Keratinocyte (primary cell): ENCODE measurements at regions not wholly inside any gene's neighbourhood (a gene's known extent, or its start where the extent isn't known, plus 50 kb on each side); places are given as distances from the start of the nearest gene placed in this dataset.

Source experiments
- DNase-seq: peaks from one replicate; pipeline ENCODE4 v3.0.0-alpha.2; 2011; ENCODE audit warnings: low read depth, missing footprints, low spot score
- FAIRE-seq: peaks from 2 replicates; lab custom pipeline; 2011; peaks lifted over from hg19 to GRCh38; lab: Jason Lieb, UNC
- H2AFZ ChIP-seq: 2 replicates; pipeline ENCODE4 v1.6.0; 2012; ENCODE audit warnings: low read length, control low read depth, inconsistent platforms; ENCODE audit not compliant: control insufficient read depth
- H3K27ac ChIP-seq: 2 replicates; pipeline ENCODE4 v1.5.1; 2011; ENCODE audit warnings: low read length; ENCODE audit not compliant: control insufficient read depth, insufficient read depth
- H3K27me3 ChIP-seq: 3 replicates; pipeline ENCODE4 v1.6.0; 2011; ENCODE audit warnings: low read length; ENCODE audit not compliant: control insufficient read depth, insufficient read depth; ENCODE audit errors: extremely low read depth
- H3K36me3 ChIP-seq, 2 experiments: 2 replicates in 1 of 2; 3 replicates in 1 of 2; pipeline ENCODE4 v1.5.1; 2011; ENCODE audit warnings: low read length in 2 of 2, mild to moderate bottlenecking in 1 of 2; ENCODE audit not compliant: control insufficient read depth in 2 of 2, insufficient read depth in 2 of 2; ENCODE audit errors: extremely low read depth in 1 of 2
- H3K4me1 ChIP-seq: 3 replicates; pipeline ENCODE4 v1.5.1; 2011; ENCODE audit warnings: low read length; ENCODE audit not compliant: control insufficient read depth, insufficient read depth; ENCODE audit errors: extremely low read depth
- H3K4me2 ChIP-seq: 3 replicates; pipeline ENCODE4 v1.6.0; 2011; ENCODE audit warnings: low read depth, low read length; ENCODE audit not compliant: control insufficient read depth, insufficient read depth; ENCODE audit errors: extremely low read depth
- H3K4me3 ChIP-seq, 3 experiments: fragments of 200-600 bp in 1 of 3; sonication (generic) in 1 of 3; 2 replicates in 2 of 3; 3 replicates in 1 of 3; pipeline ENCODE4 v1.5.1; 2011 to 2016; ENCODE audit warnings: low read length in 3 of 3, mild to moderate bottlenecking in 3 of 3, control low read depth in 2 of 3, inconsistent platforms in 1 of 3, low read depth in 1 of 3, mixed read lengths in 1 of 3, mixed run types in 1 of 3, moderate library complexity in 1 of 3; ENCODE audit not compliant: control insufficient read depth in 2 of 3, insufficient read depth in 2 of 3; ENCODE audit errors: extremely low read depth in 1 of 3
- H3K79me2 ChIP-seq: 2 replicates; pipeline ENCODE4 v1.6.0; 2012; ENCODE audit warnings: low read length; ENCODE audit not compliant: control insufficient read depth, insufficient read depth
- H3K9ac ChIP-seq: 3 replicates; pipeline ENCODE4 v1.6.0; 2011; ENCODE audit warnings: low read length; ENCODE audit not compliant: control insufficient read depth, insufficient read depth; ENCODE audit errors: extremely low read depth
- H3K9me1 ChIP-seq: 3 replicates; pipeline ENCODE4 v1.6.0; 2011; ENCODE audit warnings: low read length; ENCODE audit not compliant: control insufficient read depth, insufficient read depth; ENCODE audit errors: extremely low read depth
- H3K9me3 ChIP-seq: 2 replicates; pipeline ENCODE4 v1.5.1; 2012; ENCODE audit warnings: low read depth, low read length; ENCODE audit not compliant: control insufficient read depth
- H4K20me1 ChIP-seq: 3 replicates; pipeline ENCODE4 v1.6.0; 2011; ENCODE audit warnings: low read length; ENCODE audit not compliant: control insufficient read depth, insufficient read depth; ENCODE audit errors: extremely low read depth
- CTCF ChIP-seq, 3 experiments: IDR thresholded peaks in 1 of 3; conservative IDR thresholded peaks in 1 of 3; optimal IDR thresholded peaks in 1 of 3; 2 replicates in 2 of 3; 3 replicates in 1 of 3; pipeline versions ENCODE3 to v1.5.1; 2011; ENCODE audit warnings: low read length in 3 of 3, mild to moderate bottlenecking in 3 of 3, moderate library complexity in 2 of 3, control low read depth in 1 of 3, inconsistent platforms in 1 of 3; ENCODE audit not compliant: insufficient read depth in 2 of 3; ENCODE audit errors: extremely low read depth in 1 of 3
- EZH2 ChIP-seq: IDR thresholded peaks from one replicate; pipeline ENCODE4 v1.6.1; 2012; ENCODE audit warnings: inconsistent platforms, mild to moderate bottlenecking, low read length, moderate library complexity
- dilution Hi-C: fragments of 300-500 bp; cut with MboI; formaldehyde crosslinking; loops from one replicate; pipeline ENCODE4 v1.7.0; 2020; ENCODE audit warnings: low sequenced_read_pairs; ENCODE audit not compliant: extremely low pct_ligation_motif_present

- dilution Hi-C loops: no loop called here
- Histone ChIP-seq H3K27me3 (no peaks in the 10 kb centered on the region), H3K4me1 (peaks cover 15% of the 10 kb centered on the region), H3K9me3 (no peaks in the 10 kb centered on the region), H3K27ac (no peak overlapping the region), H3K9ac (no peak overlapping the region), H3K4me2 (no peak overlapping the region), H3K4me3 (no peak overlapping the region), H3K79me2 (no peaks in the 10 kb centered on the region), H4K20me1 (no peaks in the 10 kb centered on the region), H3K36me3 (no peaks in the 10 kb centered on the region), H3K9me1 (no peaks in the 10 kb centered on the region), H2AFZ (no peak overlapping the region)
- TF ChIP-seq EZH2 (no peak), CTCF (optimal IDR thresholded peaks at IDR 0.05 in 1 of 3, IDR thresholded peaks at IDR 0.05 in 1 of 3, conservative IDR thresholded peaks at IDR 0.05 in 1 of 3; ENCODE audit: extremely low read depth in 1 of 3, insufficient read depth in 2 of 3, low read length in 3 of 3) (no peak)
- FAIRE-seq: no peak
- DNase-seq: no peak
Measured at GRCh38 chr18:52152036-52152435, 188.0 kb upstream of the DCC start.

- H3K27ac ChIP-seq: no peak overlapping the region
- no peaks in the 10 kb centered on the region for H3K36me3 ChIP-seq
- FAIRE-seq (no peak), DNase-seq (no peak)
- H3K4me3 ChIP-seq: no peak overlapping the region
- H3K9ac ChIP-seq: no peak overlapping the region
- dilution Hi-C loops: no loop called here
- TF ChIP-seq CTCF (optimal IDR thresholded peaks at IDR 0.05 in 1 of 3, IDR thresholded peaks at IDR 0.05 in 1 of 3, conservative IDR thresholded peaks at IDR 0.05 in 1 of 3; ENCODE audit: extremely low read depth in 1 of 3, insufficient read depth in 2 of 3, low read length in 3 of 3): no peak
- no peak for TF ChIP-seq EZH2
- no peaks in the 10 kb centered on the region for H3K9me1 ChIP-seq
- H3K27me3 ChIP-seq: no peaks in the 10 kb centered on the region
- H3K9me3 ChIP-seq: no peaks in the 10 kb centered on the region
- no peak overlapping the region for H3K4me2 ChIP-seq
- peaks cover 12% of the 10 kb centered on the region for H3K4me1 ChIP-seq
- no peaks in the 10 kb centered on the region for H4K20me1 ChIP-seq
- peak overlapping the region; percentile 46 for H2AFZ ChIP-seq
- no peaks in the 10 kb centered on the region for H3K79me2 ChIP-seq
Measured at GRCh38 chr18:52156166-52156565, 183.8 kb upstream of the DCC start.
